IMR-90 (cell line): ENCODE measurements at regions not wholly inside any gene's neighbourhood (a gene's known extent, or its start where the extent isn't known, plus 50 kb on each side); places are given as distances from the start of the nearest gene placed in this dataset.

ENCODE experiments used
- CTCF ChIP-seq: conservative IDR thresholded peaks from 2 replicates; pipeline ENCODE4 v1.5.1; 2012; ENCODE audit warnings: mild to moderate bottlenecking, low read depth, low read length, improper control_type of control experiment
- POLR2A ChIP-seq: IDR thresholded peaks from 2 replicates; pipeline ENCODE4 v1.6.1; 2012; ENCODE audit warnings: mild to moderate bottlenecking, low read depth, low read length
- RAD21 ChIP-seq: IDR thresholded peaks from 2 replicates; pipeline ENCODE4 v1.6.1; 2012; ENCODE audit warnings: low read length, improper control_type of control experiment

DNA sequence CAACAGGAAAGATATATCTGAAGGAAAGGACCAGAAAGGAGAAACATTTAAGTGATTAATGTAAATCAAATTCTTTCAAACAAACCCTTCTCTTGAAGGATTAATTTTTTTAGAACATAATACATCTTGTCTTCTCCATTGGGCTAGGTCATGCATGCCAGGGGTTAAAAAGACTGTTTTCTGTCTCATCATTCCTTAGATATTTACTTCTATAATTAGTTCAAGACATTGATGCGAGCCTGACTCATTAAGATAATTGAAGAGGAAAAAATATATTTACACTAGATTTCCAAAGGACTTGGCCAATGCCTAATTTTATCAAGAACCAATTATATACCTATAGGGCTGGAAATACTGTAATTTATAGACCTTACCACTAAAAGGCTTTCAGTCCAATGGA is 166.6 kb upstream of the SETBP1 start:
- TF ChIP-seq CTCF (no peak), POLR2A (no peak), RAD21 (no peak)
